C4-2B (cell line): ENCODE measurements at regions not wholly inside any gene's neighbourhood (a gene's known extent, or its start where the extent isn't known, plus 50 kb on each side); places are given as distances from the start of the nearest gene placed in this dataset.

ENCODE experiments used
- H3K27ac ChIP-seq: fragments of 450-650 bp; 2 replicates; pipeline ENCODE4 v1.5.1; 2017
- ZFX ChIP-seq: fragments of 450-650 bp; IDR thresholded peaks from 2 replicates; pipeline ENCODE4 v1.6.1; 2017
- TF ChIP-seq, protein P1 (sequence below): fragments of 450-650 bp; conservative IDR thresholded peaks from 2 replicates; pipeline ENCODE4 v1.5.1; 2017; ENCODE audit warnings: mild to moderate bottlenecking

- TF ChIP-seq, protein P1, sequence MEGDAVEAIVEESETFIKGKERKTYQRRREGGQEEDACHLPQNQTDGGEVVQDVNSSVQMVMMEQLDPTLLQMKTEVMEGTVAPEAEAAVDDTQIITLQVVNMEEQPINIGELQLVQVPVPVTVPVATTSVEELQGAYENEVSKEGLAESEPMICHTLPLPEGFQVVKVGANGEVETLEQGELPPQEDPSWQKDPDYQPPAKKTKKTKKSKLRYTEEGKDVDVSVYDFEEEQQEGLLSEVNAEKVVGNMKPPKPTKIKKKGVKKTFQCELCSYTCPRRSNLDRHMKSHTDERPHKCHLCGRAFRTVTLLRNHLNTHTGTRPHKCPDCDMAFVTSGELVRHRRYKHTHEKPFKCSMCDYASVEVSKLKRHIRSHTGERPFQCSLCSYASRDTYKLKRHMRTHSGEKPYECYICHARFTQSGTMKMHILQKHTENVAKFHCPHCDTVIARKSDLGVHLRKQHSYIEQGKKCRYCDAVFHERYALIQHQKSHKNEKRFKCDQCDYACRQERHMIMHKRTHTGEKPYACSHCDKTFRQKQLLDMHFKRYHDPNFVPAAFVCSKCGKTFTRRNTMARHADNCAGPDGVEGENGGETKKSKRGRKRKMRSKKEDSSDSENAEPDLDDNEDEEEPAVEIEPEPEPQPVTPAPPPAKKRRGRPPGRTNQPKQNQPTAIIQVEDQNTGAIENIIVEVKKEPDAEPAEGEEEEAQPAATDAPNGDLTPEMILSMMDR, result no peak
- no peak for TF ChIP-seq ZFX
- H3K27ac ChIP-seq, result no peak overlapping the region
Measured at GRCh38 chr18:22773944-22774343, 159.2 kb upstream of the RBBP8 start.

GRCh38 chr18:22778996-22779395, 154.1 kb upstream of the RBBP8 start:
- no peak overlapping the region for H3K27ac ChIP-seq
- TF ChIP-seq, protein P1, result no peak
- TF ChIP-seq ZFX, result no peak

DNA sequence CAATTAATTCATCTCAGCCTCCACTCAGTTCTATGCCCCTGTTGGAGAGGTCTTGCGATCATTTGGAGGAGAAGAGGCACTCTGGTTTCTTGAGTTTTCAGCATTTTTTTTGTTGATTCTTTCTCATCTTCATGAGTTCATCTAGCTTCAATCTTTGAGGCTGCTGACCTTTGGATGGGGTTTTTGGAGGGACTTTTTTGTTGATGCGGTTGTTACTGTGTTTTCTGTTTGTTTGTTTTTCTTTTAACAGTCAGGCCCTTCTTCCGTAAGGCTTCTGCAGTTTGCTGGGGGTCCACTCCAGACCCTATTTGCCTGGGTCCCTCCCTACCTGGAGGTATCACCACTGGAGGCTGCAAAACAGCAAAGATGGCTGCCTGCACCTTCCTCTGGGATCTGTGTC, 149.9 kb upstream of the RBBP8 start:
- no peak for TF ChIP-seq ZFX
- TF ChIP-seq, protein P1, result no peak
- no peak overlapping the region for H3K27ac ChIP-seq

DNA sequence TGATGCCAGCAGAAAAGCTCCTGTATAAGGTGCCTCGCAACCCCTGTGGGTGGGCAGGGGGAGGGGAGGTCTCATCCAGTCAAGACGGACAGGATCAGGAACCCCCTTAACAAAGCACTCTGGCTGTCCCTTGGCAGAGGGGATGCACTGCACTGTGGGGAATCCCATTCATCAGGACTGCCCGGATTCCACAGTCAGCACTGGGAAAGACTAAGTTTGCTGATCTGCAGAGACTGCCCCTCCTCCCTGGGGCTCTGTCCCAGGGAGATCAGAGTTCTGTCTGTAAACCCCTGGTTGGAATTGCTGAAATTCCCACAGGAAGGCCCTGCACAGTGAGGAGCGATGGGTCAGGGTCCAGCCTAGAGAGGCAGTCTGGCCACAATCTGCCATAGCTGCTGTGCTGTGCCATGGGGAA, 149.5 kb upstream of the RBBP8 start:
- TF ChIP-seq ZFX, result no peak
- TF ChIP-seq, protein P1, result no peak

GRCh38 chr18:22789052-22789451, 144.1 kb upstream of the RBBP8 start:
- TF ChIP-seq, protein P1, result no peak
- no peak for TF ChIP-seq ZFX
- no peak overlapping the region for H3K27ac ChIP-seq

More for the DNA sequence above, 149.5 kb upstream of the RBBP8 start:
- H3K27ac ChIP-seq, result no peak overlapping the region

DNA sequence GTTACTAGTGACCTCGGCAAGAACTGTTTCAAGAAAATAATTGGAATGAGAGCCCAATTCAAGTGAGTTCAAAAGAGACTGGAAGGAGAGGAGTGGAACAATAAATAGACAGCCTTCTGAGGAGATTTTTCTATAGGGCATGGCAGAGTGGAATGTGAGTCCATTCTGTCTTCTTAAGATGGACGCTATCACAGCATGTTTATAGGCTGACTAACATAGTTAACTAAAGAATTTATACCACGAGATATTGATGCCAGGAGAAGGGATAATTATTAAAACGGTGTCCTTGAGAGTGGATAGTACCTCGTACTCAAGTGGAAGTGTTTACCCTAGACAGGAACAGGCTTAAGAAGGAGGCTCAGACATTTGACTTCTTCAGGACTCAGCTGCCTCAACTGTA, 143.5 kb upstream of the RBBP8 start:
- H3K27ac ChIP-seq, result no peak overlapping the region
- TF ChIP-seq, protein P1, result no peak
- no peak for TF ChIP-seq ZFX

GRCh38 chr18:22790545-22791309, 142.4 kb upstream of the RBBP8 start:
- H3K27ac ChIP-seq, result no peak overlapping the region
- TF ChIP-seq, protein P1, result no peak
- no peak for TF ChIP-seq ZFX
